Mesothelial cell of epicardium (in vitro differentiated cells): ENCODE measurements at regions not wholly inside any gene's neighbourhood (a gene's known extent, or its start where the extent isn't known, plus 50 kb on each side); places are given as distances from the start of the nearest gene placed in this dataset.

Experiments
- DNase-seq, 2 experiments: peaks; one replicate each; pipeline ENCODE4 v3.0.0; 2021; ENCODE audit warnings: low spot score in 2 of 2; ENCODE audit not compliant: unreplicated experiment in 2 of 2
- H3K27ac Mint-ChIP-seq: 2 replicates; pipeline ENCODE4 v1.8.0; 2021; ENCODE audit warnings: mixed read lengths
- H3K27me3 Mint-ChIP-seq: 2 replicates; pipeline ENCODE4 v1.8.0; 2021; ENCODE audit warnings: low read depth, mixed read lengths
- H3K36me3 Mint-ChIP-seq: 2 replicates; pipeline ENCODE4 v1.8.0; 2021; ENCODE audit warnings: mixed read lengths
- H3K4me1 Mint-ChIP-seq: 2 replicates; pipeline ENCODE4 v1.8.0; 2021; ENCODE audit warnings: mixed read lengths
- H3K4me3 Mint-ChIP-seq: 2 replicates; pipeline ENCODE4 v1.8.0; 2021; ENCODE audit warnings: mild to moderate bottlenecking, moderate library complexity, mixed read lengths
- H3K9me3 Mint-ChIP-seq: 2 replicates; pipeline ENCODE4 v1.8.0; 2021; ENCODE audit warnings: mixed read lengths
- CTCF ChIP-seq: fragments of 200-600 bp; sonication (generic); IDR thresholded peaks from one replicate; pipeline ENCODE4 v1.5.0; 2021; ENCODE audit warnings: antibody characterized with exemption; ENCODE audit not compliant: unreplicated experiment

DNA sequence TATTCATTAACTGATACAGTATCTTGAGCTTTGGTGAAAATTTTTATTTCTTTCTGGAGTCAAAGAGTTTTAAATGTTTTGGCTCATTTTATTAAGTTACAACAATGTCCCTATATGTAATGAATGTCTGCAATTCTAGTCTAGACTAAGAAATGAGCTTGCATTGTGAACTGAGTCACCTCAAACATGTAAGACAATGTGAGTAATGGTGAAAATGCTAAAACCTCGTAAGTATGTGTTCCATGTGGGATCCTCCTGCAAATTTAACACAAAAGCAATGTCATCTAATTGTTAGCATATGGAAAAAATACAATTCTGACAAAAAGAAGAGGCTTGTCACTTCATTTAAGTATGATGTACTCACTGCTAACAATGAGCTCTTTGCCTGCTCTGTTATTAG is 480.5 kb upstream of the FSTL5 start:
- Mint-ChIP-seq H3K4me3 (no peak overlapping the region), H3K4me1 (peaks cover 9% of the 10 kb centered on the region), H3K27me3 (no peaks in the 10 kb centered on the region), H3K9me3 (no peaks in the 10 kb centered on the region), H3K27ac (no peak overlapping the region), H3K36me3 (no peaks in the 10 kb centered on the region)
- DNase-seq = no peak
- TF ChIP-seq CTCF = no peak

DNA sequence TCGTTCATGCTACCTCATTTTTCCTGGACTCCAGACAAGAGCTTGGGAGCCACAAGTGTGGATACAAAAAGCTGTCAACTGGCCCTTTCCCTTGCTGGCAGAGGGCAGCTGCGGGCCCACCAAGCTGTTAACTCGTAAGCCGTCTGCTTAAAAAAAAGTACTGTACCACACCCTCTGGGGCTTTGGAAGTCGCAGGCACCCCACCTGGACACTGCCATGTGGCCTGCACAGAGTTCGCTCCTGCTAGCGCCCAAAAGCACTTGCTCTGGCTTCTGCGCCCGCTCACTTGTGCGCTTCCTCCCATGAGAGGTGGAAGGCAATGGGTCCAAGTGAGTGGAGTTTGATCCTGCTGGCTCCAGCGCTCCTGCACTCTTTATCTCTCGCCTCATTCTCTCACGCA is 476.4 kb upstream of the FSTL5 start:
- Mint-ChIP-seq H3K27me3 (no peaks in the 10 kb centered on the region), H3K27ac (no peak overlapping the region), H3K4me1 (no peaks in the 10 kb centered on the region), H3K4me3 (no peak overlapping the region), H3K36me3 (no peaks in the 10 kb centered on the region), H3K9me3 (no peaks in the 10 kb centered on the region)
- no peak for TF ChIP-seq CTCF
- no peak for DNase-seq

DNA sequence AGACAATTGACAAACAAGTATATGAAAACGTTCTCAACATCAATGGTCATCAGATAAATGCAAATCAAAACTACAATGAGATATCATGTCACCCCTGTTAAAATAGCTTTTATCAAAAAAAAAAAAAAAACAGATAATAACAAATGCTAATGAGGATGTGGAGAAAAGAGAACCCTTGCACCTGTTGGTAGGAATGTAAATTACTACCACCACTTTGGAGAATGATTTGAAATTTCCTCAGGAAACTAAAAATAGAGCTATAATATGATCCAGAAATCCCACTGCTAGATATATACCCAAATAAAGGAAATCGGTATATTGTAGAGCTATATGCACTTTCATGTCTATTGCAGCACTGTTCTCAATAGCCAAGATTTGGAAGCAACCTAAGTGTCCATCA is 470.6 kb upstream of the FSTL5 start:
- Mint-ChIP-seq H3K27ac (no peak overlapping the region), H3K27me3 (no peaks in the 10 kb centered on the region), H3K4me3 (no peak overlapping the region), H3K36me3 (no peaks in the 10 kb centered on the region), H3K9me3 (no peaks in the 10 kb centered on the region), H3K4me1 (no peaks in the 10 kb centered on the region)
- no peak for DNase-seq
- TF ChIP-seq CTCF = no peak

- Mint-ChIP-seq H3K27me3 (no peaks in the 10 kb centered on the region), H3K4me1 (no peaks in the 10 kb centered on the region), H3K4me3 (no peak overlapping the region), H3K9me3 (no peaks in the 10 kb centered on the region), H3K27ac (no peak overlapping the region), H3K36me3 (no peaks in the 10 kb centered on the region)
- no peak for TF ChIP-seq CTCF
- DNase-seq = no peak
Measured at GRCh38 chr4:162622664-162623063, 458.9 kb upstream of the FSTL5 start.

- H3K4me3 Mint-ChIP-seq = no peak overlapping the region
- H3K27me3 Mint-ChIP-seq = no peaks in the 10 kb centered on the region
- no peaks in the 10 kb centered on the region for H3K4me1 Mint-ChIP-seq
- no peaks in the 10 kb centered on the region for H3K9me3 Mint-ChIP-seq
- no peak overlapping the region for H3K27ac Mint-ChIP-seq
- no peak for DNase-seq
- no peak for TF ChIP-seq CTCF
- no peaks in the 10 kb centered on the region for H3K36me3 Mint-ChIP-seq
Measured at GRCh38 chr4:162610116-162610515, 446.3 kb upstream of the FSTL5 start.

- H3K27ac Mint-ChIP-seq = no peak overlapping the region
Measured at GRCh38 chr4:162586266-162586665, 422.5 kb upstream of the FSTL5 start.

More at GRCh38 chr4:162586266-162586665, 422.5 kb upstream of the FSTL5 start:
- Mint-ChIP-seq H3K27me3 (no peaks in the 10 kb centered on the region), H3K36me3 (no peaks in the 10 kb centered on the region), H3K4me1 (no peaks in the 10 kb centered on the region), H3K9me3 (no peaks in the 10 kb centered on the region), H3K4me3 (no peak overlapping the region)
- TF ChIP-seq CTCF = no peak
- no peak for DNase-seq
